ENCODE measurements at regions not wholly inside any gene's neighbourhood (a gene's known extent, or its start where the extent isn't known, plus 50 kb on each side); places are given as distances from the start of the nearest gene placed in this dataset.

GRCh38 chr6:1129131-1129530, 182.8 kb upstream of the FOXQ1 start (continued):
- TF ChIP-seq ZBTB33 (IDR thresholded peaks at IDR 0.05; ENCODE audit: borderline replicate concordance, low read depth) (no peak), MXI1 (IDR thresholded peaks at IDR 0.05; ENCODE audit: low read depth, low read length) (no peak)

- H3K9me3 ChIP-seq = no peaks in the 10 kb centered on the region
- DNase-seq = no peak
- no peak overlapping the region for H2AFZ ChIP-seq (ENCODE audit: low read depth)
- WGBS (ENCODE audit: low lambda C conversion rate) = 43% methylated on average over 11 of the region's 12 CpGs
- no peaks in the 10 kb centered on the region for H3K4me1 ChIP-seq (ENCODE audit: control insufficient read depth in 1 of 2, insufficient read depth in 2 of 2, low read depth in 1 of 2, low read length in 1 of 2)
- no peak overlapping the region for H3K4me3 ChIP-seq (ENCODE audit: low read depth in 2 of 2, low read length in 1 of 2)
- H3K27me3 ChIP-seq (ENCODE audit: insufficient read depth) = peaks cover 12% of the 10 kb centered on the region; the same call in 1 of the 2 replicates
- no peaks in the 10 kb centered on the region for H3K9me2 ChIP-seq
- POLR2A ChIA-PET = no interaction called here
- no peaks in the 10 kb centered on the region for H4K20me1 ChIP-seq (ENCODE audit: insufficient read depth)
- no peak overlapping the region for H3K9ac ChIP-seq
- H3K36me3 ChIP-seq (replicated peaks in 1 of 2; ENCODE audit: control insufficient read depth in 1 of 2, insufficient read depth in 2 of 2, low read length in 1 of 2) = no peaks in the 10 kb centered on the region
- H3F3A ChIP-seq (replicated peaks; ENCODE audit: insufficient read depth) = no peaks in the 10 kb centered on the region
- no peaks in the 10 kb centered on the region for H3K79me2 ChIP-seq (ENCODE audit: insufficient read depth)
- H3K27ac ChIP-seq (ENCODE audit: low read depth in 2 of 2, low read length in 1 of 2) = no peak overlapping the region
- no peak overlapping the region for H3K4me2 ChIP-seq
- CTCF ChIA-PET = no interaction called here
- TF ChIP-seq ELF1 (IDR thresholded peaks at IDR 0.05) (no peak), RAD21 (IDR thresholded peaks at IDR 0.05; ENCODE audit: low read length) (no peak), POLR2AphosphoS5 (IDR thresholded peaks at IDR 0.05; ENCODE audit: low read depth, low read length) (no peak), REST (IDR thresholded peaks at IDR 0.05; ENCODE audit: low read depth, low read length) (no peak), RCOR1 (IDR thresholded peaks at IDR 0.05; ENCODE audit: low read length) (no peak), GATA2 (CRISPR knock-in tag; IDR thresholded peaks at IDR 0.05) (no peak), MEF2A (IDR thresholded peaks at IDR 0.05; ENCODE audit: borderline replicate concordance, low read depth) (no peak), GABPA (IDR thresholded peaks at IDR 0.05; ENCODE audit: low read depth) (no peak), EP300 (IDR thresholded peaks at IDR 0.05; ENCODE audit: borderline replicate concordance in 1 of 2, low read depth in 1 of 2, low read length in 1 of 2) (no peak), EZH2phosphoT487 (IDR thresholded peaks at IDR 0.05; ENCODE audit: borderline replicate concordance, low read depth) (no peak), SMC3 (IDR thresholded peaks at IDR 0.05; ENCODE audit: low read depth, low read length) (no peak), RFX5 (IDR thresholded peaks at IDR 0.05; ENCODE audit: low read length) (no peak), PBX3 (IDR thresholded peaks at IDR 0.05) (no peak), TCF12 (IDR thresholded peaks at IDR 0.05) (no peak), RXRA (IDR thresholded peaks at IDR 0.05; ENCODE audit: borderline replicate concordance, low read depth) (no peak), FOSL2 (IDR thresholded peaks at IDR 0.05; ENCODE audit: borderline replicate concordance, low read depth) (no peak), YY1 (IDR thresholded peaks at IDR 0.05; ENCODE audit: low read depth) (no peak), ZBTB33 (IDR thresholded peaks at IDR 0.05; ENCODE audit: borderline replicate concordance, low read depth) (no peak), JUND (IDR thresholded peaks at IDR 0.05) (no peak), NFIC (IDR thresholded peaks at IDR 0.05; ENCODE audit: borderline replicate concordance) (no peak)
Observed at GRCh38 chr6:1127597-1128288, 184.2 kb upstream of the FOXQ1 start.

All from SK-N-SH (cell line).